ENCODE measurements at regions not wholly inside any gene's neighbourhood (a gene's known extent, or its start where the extent isn't known, plus 50 kb on each side); places are given as distances from the start of the nearest gene placed in this dataset.

DNA sequence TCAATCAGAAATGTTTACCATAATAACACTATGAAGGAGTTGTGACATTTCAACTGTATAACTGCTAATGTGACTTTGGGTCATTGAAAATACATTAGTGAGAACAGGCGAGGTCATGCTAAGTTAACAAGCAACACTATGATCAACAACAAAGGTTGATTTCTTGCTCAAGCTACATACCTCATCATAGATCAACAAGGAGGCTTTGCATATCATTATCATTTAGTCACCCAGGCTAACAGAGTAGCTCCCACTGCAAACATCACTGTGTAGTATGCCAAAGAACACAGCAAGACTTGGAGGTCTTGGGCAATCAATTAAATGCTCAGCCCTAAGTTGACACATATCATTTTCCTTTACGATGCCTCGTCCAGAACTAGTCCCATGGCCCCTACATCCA is 212.5 kb downstream of the NOVA1 start:
- Histone ChIP-seq H2BK120ac (ENCODE audit: low read depth, low read length) (no peak overlapping the region), H3K4me1 (ENCODE audit: control insufficient read depth, insufficient read depth, low read length) (no peaks in the 10 kb centered on the region), H3K14ac (replicated peaks; ENCODE audit: low read depth, low read length) (no peak overlapping the region), H3K9ac (ENCODE audit: low read depth, low read length) (no peak overlapping the region), H2AFZ (replicated peaks; ENCODE audit: low read length, poor library complexity) (no peak overlapping the region), H2BK5ac (ENCODE audit: low read depth, low read length, poor library complexity, severe bottlenecking) (no peak overlapping the region), H3K4me2 (ENCODE audit: low read depth, low read length) (no peak overlapping the region), H2AK9ac (replicated peaks; ENCODE audit: low read depth, low read length, poor library complexity) (no peak overlapping the region), H2BK20ac (ENCODE audit: low read depth, low read length) (no peak overlapping the region), H4K5ac (ENCODE audit: low read depth, low read length) (no peak overlapping the region), H4K91ac (ENCODE audit: insufficient read depth, low read depth, low read length) (no peak overlapping the region), H3K4me3 (ENCODE audit: insufficient read depth, low read depth, low read length) (no peak overlapping the region), H2BK15ac (ENCODE audit: low read depth, low read length) (no peak overlapping the region), H4K20me1 (ENCODE audit: insufficient read depth, low read length) (no peaks in the 10 kb centered on the region), H3K56ac (ENCODE audit: extremely low read depth, insufficient read depth, low read length) (no peak overlapping the region), H3K79me1 (ENCODE audit: low read depth in 1 of 2, low read length in 2 of 2) (no peaks in the 10 kb centered on the region), H3K36me3 (ENCODE audit: control insufficient read depth, insufficient read depth, low read length) (no peaks in the 10 kb centered on the region), H3K27ac (ENCODE audit: insufficient read depth, low read length) (no peak overlapping the region), H3K27me3 (ENCODE audit: control insufficient read depth, insufficient read depth, low read length) (no peaks in the 10 kb centered on the region), H3K9me1 (ENCODE audit: insufficient read depth, low read length) (no peaks in the 10 kb centered on the region), H4K8ac (ENCODE audit: low read depth in 2 of 2, low read length in 2 of 2) (no peak overlapping the region), H3K23ac (ENCODE audit: low read depth, low read length) (no peak overlapping the region), H2AK5ac (ENCODE audit: low read depth, low read length) (no peak overlapping the region), H3K4ac (ENCODE audit: low read depth, low read length) (no peak overlapping the region), H3K9me3 (ENCODE audit: control insufficient read depth, insufficient read depth, low read length) (no peaks in the 10 kb centered on the region), H3K18ac (ENCODE audit: low read depth, low read length) (no peak overlapping the region)
- no TSS peak for BruUV-seq (replicated peaks)
- CTCF ChIA-PET, result no interaction called here
- no CpG with 5 or more reads among the region's 3 CpGs for WGBS, 2 experiments (ENCODE audit: extremely low coverage in 2 of 2, insufficient read length in 1 of 2)
- intact Hi-C loops (cut with micrococcal nuclease) (no loop called here), dilution Hi-C loops (cut with HindIII; ENCODE audit: low sequenced_read_pairs, unreplicated experiment) (no loop called here), in situ Hi-C loops (cut with MboI; ENCODE audit: low sequenced_read_pairs) (no loop called here)
- POLR2A ChIA-PET (ENCODE audit: unreplicated experiment), result no interaction called here
- TF ChIP-seq, protein P1, sequence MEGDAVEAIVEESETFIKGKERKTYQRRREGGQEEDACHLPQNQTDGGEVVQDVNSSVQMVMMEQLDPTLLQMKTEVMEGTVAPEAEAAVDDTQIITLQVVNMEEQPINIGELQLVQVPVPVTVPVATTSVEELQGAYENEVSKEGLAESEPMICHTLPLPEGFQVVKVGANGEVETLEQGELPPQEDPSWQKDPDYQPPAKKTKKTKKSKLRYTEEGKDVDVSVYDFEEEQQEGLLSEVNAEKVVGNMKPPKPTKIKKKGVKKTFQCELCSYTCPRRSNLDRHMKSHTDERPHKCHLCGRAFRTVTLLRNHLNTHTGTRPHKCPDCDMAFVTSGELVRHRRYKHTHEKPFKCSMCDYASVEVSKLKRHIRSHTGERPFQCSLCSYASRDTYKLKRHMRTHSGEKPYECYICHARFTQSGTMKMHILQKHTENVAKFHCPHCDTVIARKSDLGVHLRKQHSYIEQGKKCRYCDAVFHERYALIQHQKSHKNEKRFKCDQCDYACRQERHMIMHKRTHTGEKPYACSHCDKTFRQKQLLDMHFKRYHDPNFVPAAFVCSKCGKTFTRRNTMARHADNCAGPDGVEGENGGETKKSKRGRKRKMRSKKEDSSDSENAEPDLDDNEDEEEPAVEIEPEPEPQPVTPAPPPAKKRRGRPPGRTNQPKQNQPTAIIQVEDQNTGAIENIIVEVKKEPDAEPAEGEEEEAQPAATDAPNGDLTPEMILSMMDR (conservative IDR thresholded peaks at IDR 0.05; ENCODE audit: low read depth, low read length), result no peak
- TF ChIP-seq SMC3 (IDR thresholded peaks at IDR 0.05; ENCODE audit: low read depth, low read length) (no peak), RCOR1 (IDR thresholded peaks at IDR 0.05; ENCODE audit: insufficient replicate concordance, low read length) (no peak), RFX5 (IDR thresholded peaks at IDR 0.05; ENCODE audit: low read depth, low read length) (no peak), MAFK (IDR thresholded peaks at IDR 0.05; ENCODE audit: low read depth, low read length) (no peak), NFE2L2 (IDR thresholded peaks at IDR 0.05; ENCODE audit: low read depth, low read length) (no peak), CEBPB (IDR thresholded peaks at IDR 0.05; ENCODE audit: low read depth, low read length) (no peak), FOS (IDR thresholded peaks at IDR 0.05; ENCODE audit: low read depth, low read length) (no peak), POLR2A (IDR thresholded peaks at IDR 0.05; ENCODE audit: low read depth, low read length) (no peak), CHD1 (IDR thresholded peaks at IDR 0.05; ENCODE audit: low read depth, low read length) (no peak)
- TF ChIP-seq, protein P2, sequence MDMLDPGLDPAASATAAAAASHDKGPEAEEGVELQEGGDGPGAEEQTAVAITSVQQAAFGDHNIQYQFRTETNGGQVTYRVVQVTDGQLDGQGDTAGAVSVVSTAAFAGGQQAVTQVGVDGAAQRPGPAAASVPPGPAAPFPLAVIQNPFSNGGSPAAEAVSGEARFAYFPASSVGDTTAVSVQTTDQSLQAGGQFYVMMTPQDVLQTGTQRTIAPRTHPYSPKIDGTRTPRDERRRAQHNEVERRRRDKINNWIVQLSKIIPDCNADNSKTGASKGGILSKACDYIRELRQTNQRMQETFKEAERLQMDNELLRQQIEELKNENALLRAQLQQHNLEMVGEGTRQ (IDR thresholded peaks at IDR 0.05; ENCODE audit: low read depth, low read length), result no peak
- TF ChIP-seq, protein P3, sequence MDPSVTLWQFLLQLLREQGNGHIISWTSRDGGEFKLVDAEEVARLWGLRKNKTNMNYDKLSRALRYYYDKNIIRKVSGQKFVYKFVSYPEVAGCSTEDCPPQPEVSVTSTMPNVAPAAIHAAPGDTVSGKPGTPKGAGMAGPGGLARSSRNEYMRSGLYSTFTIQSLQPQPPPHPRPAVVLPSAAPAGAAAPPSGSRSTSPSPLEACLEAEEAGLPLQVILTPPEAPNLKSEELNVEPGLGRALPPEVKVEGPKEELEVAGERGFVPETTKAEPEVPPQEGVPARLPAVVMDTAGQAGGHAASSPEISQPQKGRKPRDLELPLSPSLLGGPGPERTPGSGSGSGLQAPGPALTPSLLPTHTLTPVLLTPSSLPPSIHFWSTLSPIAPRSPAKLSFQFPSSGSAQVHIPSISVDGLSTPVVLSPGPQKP (IDR thresholded peaks at IDR 0.05; ENCODE audit: borderline replicate concordance, low read depth, low read length), result no peak
- ATAC-seq (ENCODE audit: low read depth) (no peak), DNase-seq (no peak)
